ENCODE measurements at regions not wholly inside any gene's neighbourhood (a gene's known extent, or its start where the extent isn't known, plus 50 kb on each side); places are given as distances from the start of the nearest gene placed in this dataset.
"Not testable (repeated sequence)": the region's sequence is repeated elsewhere in the genome, so short reads cannot be mapped to it uniquely, and the experiment has no call there.

DNA sequence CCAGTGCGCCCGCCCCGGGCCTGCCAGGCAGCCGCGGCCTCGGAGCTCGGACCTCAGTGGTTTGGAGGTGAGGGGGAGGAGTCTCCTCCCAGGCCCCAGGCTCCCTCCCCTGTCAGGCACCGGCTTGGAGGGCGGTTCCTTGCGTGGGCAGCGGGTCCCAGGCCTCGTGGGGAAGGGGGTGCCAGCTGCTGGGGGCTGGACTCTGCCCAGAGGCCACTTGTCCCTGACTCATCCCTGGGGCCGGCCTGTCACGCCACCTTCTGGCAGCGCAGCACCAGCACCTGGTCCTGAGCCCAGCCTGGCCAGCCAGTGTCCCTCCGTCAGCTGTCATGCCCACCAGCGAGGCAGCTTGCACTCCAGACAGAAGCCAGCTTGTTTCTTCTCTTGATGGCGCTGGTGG lies 4403.0 kb upstream of the TPTE start:
- not testable (repeated sequence) for H3K4me3 ChIP-seq (ENCODE audit: low read depth, low read length); DNase-seq (ENCODE audit: low read depth)

DNA sequence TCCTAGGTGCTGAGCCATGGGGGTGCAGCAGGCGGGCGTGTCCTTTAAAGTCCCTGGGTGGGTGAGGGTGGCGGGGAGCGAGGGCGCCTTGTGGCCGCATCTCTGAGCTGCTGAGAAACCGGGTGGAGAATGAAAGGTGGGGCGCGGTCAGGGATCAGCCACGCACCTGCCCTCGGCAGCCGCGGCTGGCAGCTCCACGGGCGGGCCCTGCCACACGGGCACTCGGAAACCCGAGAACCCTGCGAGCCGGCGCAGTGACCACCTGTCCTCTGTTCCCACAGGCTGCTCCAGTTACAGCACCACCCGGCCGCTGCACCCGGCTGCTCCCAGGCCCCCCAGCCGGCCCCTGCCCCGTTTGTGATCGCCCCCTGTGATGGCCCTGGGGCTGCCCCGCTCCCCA lies 4400.5 kb upstream of the TPTE start:
- H3K4me3 ChIP-seq (ENCODE audit: low read depth, low read length); DNase-seq (ENCODE audit: low read depth): not testable (repeated sequence)

DNA sequence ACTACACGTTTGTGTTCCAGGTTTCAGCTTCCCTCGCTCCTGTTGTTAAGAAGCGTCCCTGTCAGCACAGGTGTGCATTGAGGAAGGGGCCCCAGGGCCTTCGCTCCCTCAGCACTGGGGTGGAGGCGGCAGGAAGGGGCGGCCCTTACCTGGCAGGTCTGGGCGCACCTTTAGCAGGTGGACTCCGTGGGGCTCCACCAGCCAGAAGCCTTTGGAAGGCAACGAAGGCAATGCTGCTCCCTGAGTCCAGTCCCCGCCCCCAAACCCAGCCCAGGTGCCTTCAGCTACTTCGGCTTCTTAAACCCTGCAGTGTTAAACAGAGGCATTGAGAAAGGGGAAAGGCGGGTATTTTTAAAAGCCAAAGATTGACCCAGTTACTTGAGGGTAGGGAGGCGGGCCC lies 4398.8 kb upstream of the TPTE start:
- H3K4me3 ChIP-seq (ENCODE audit: low read depth, low read length); DNase-seq (ENCODE audit: low read depth): not testable (repeated sequence)

DNA sequence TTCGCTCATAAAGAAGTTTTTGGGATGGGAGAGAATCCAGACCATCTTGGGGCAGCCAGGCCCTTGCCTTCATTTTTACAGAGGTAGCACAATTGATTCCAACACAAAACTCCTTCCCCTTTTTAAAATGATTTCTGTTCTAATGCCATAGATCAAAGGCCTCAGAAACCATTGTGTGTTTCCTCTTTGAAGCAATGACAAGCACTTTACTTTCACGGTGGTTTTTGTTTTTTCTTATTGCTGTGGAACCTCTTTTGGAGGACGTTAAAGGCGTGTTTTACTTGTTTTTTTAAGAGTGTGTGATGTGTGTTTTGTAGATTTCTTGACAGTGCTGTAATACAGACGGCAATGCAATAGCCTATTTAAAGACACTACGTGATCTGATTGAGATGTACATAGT lies 4398.2 kb upstream of the TPTE start:
- H3K4me3 ChIP-seq (ENCODE audit: low read depth, low read length); DNase-seq (ENCODE audit: low read depth): not testable (repeated sequence)

DNA sequence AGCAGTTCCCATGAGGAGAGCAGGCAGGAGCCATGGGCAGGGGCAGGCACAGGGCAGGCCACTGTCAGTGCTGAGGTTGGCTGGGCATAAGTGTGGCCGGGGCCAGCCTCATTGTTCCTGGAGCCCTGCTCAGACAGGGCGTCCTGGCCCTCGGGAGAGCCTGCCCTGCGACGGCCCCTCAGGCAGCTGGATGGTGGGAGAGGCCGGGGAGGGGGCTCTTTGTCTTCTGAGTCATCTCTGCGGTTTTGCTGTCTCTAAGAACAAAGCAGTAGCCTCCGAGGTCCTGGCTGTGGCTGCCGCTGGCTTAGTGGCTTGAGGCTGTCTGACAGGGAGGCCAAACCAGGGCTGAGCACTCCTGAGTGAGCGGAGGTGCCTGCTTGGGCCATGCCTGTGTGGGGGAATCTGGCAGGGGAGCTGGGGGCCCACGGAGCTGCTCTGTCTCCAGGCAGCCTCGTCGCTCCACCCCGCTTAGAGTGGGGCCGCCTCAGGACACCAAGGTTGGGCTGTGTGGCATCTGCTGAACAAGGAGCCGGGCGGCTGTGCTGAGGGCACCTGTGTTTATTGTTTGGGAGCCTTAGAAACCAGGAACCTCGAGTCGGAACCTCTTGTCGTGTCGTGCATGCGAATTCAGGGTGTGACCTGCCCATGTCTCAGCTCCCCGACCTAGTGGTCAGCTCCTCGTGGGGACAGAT lies 4395.7 kb upstream of the TPTE start:
- H3K4me3 ChIP-seq (ENCODE audit: low read depth, low read length); DNase-seq (ENCODE audit: low read depth): not testable (repeated sequence)

DNA sequence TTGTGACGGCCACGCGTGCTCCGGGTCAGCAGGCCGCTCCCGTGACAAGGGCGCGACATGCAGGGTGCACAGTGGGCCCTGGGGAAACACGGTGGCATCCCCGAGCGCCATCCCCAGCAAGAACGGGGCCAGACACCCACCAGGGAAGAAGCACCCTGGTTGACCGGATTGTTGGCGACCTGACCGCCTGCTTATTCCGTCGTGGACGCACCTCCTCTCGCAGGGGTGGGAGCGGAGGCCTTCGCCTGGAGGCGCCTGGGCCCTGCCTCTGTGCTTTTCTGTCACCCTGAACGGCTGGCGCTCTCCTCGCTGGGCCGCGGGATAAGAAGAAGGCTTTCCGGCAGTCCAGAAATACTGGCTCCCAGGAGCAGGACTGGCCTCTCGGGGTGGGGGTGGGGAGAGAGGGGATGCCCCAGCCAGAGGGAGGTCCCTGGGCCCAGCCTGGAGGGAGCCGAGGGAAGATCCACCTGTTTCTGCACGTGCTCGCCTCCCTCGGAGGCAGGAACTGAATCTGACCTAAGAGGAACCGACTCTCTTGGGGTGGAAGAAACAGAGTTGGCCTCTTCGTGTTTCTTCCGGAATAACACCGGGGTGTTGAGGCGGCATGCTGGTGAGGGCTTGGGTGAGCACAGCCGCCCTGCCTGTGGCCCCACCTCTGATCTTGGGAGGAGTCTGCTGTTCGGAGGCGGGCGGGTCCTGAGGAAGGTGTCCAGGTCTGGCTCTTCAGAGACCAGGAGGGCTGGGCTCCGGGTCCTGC lies 4394.2 kb upstream of the TPTE start:
- not testable (repeated sequence) for DNase-seq (ENCODE audit: low read depth)

DNA sequence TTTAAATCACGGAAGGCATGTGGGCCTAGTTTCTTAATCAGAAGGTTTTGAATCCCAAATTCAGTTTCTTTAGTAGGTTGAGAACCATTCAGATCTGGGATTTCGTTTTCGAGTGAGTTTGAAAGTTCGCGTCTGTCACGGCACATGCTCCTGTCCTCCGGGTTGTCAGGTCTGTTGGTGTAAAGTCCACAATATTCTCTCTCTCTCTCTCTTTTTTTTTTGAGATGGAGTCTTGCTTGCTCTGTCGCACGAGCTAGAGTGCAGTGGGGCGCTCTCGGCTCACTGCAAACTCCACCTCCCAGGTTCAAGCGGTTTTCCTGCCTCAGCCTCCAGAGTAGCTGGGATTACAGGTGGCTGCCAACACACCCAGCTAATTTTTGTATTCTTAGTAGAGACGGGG lies 4390.6 kb upstream of the TPTE start:
- H3K4me3 ChIP-seq (ENCODE audit: low read depth, low read length); DNase-seq (ENCODE audit: low read depth): not testable (repeated sequence)

More for the DNA sequence above, 4394.2 kb upstream of the TPTE start:
- not testable (repeated sequence) for H3K4me3 ChIP-seq (ENCODE audit: low read depth, low read length)

DNA sequence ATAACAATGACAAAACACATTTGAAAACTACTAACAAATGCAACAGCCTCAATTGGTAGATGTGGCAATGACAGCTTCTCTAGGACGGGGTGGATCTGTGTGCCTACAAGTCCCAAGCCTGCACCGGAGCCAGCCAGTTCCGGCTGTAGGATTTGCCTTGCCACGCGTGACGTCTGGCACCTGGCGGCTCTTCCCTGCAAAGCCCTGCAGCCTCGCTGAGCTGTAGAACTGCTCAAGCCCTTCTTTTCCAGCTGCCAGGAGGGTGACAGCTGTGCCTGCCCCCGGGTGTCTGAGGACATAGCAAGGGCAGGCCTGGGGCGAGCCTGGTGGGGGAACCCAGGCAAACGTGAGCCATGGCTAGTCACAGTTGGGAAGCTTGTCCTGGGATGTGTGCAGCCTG lies 4388.0 kb upstream of the TPTE start:
- not testable (repeated sequence) for DNase-seq (ENCODE audit: low read depth); H3K4me3 ChIP-seq (ENCODE audit: low read depth, low read length)

DNA sequence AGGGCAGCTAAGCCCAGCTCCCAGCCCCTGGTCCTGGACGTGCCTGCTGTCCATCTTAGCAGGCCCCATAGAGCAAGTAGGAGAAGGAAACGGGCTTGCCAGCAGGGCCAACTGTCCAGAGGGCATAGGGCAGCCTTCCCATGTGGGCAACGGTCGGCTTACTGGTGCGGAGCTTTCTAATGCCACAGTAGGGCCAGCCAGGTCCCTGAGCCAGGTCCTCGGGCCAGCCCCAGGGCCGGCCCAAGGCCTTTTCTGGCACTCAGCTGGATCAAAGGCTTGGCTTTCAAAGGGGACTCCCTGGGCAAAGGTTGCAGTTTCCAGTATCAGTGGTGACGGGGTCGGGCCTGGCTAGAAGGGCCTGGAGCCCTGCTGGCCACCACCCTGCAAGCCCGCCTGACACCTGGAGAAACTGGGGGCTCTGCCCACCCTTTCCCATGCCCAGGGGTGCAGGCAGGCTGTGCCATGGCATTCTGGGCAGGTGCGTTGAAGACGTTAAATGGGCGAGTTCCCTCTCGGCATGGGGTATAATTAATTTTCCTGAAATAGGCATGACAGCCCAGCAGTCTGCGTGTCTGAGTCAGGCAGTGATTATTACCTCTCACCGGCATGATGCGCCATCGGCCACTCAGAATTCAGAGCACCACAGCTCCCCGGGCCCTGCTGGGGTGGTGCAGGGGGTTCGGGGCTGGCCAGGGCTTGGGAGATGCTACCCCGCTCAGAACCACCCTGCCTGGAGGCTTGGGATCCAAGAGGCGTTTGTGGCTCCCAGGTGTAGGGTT lies 4387.3 kb upstream of the TPTE start:
- not testable (repeated sequence) for DNase-seq (ENCODE audit: low read depth); H3K4me3 ChIP-seq (ENCODE audit: low read depth, low read length)

DNA sequence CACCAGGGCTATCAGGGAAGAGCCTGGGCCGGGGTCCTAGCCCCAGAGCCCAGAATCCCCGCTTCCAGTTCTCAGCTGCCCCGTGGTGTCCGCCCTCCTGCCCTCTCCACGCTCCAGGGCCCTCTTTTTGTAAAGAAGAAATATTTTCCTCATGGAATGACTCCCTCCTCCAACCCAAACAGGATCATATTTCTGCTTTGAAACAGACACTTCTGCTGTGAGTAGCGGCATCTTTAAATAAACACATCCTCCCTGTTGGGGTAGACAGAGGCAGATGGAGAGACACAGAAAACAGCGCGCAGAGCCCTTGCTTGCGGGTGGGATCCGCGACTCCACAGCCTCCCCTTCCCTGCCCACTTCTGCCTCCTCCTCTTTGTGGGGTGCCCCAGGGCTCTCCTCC lies 4384.7 kb upstream of the TPTE start:
- H3K4me3 ChIP-seq (ENCODE audit: low read depth, low read length); DNase-seq (ENCODE audit: low read depth): not testable (repeated sequence)

DNA sequence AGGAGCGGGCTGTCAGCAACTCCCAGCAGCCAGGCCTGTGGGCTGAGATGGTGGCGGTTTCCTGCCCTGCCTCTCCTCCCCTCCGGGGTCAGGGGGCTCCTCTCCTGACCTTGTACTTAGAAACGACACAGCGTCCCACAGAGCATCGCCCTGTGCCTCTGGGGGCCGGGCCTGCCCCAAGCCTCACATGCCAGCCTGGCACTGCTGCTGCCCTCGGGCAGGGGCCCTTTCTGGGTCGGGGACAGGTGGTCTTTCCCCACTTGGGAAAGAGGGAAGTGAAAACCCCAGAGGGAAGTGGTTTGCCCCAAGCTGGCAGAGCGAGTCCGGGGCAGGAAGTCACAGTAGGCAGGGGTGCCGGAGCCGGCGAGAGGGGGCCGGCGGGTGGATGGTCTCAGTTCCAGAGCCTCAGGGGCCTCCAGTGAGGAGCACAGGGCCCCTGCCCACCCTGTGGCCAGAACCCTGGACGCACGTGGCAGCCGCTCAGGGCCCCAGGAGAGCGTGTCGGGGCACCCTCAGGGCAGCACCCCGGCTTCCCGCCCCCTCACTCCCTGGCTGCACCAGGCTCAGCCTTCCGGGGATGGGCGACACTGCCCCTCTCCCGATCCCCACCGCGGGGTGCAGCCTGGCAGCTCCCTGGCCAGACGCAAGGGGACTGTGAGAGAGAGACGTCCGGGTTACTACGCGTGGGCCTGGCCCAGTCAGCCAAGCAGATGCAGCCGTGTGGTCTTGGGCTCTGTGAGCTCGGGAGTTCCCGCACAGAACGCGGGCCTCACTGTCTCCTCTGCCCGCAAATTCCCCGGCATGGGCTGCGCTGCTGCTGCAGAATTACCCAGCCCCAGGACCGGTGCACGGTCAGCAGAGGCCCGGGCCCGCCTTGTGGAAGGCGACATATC lies 4382.9 kb upstream of the TPTE start:
- not testable (repeated sequence) for DNase-seq (ENCODE audit: low read depth); H3K4me3 ChIP-seq (ENCODE audit: low read depth, low read length)

DNA sequence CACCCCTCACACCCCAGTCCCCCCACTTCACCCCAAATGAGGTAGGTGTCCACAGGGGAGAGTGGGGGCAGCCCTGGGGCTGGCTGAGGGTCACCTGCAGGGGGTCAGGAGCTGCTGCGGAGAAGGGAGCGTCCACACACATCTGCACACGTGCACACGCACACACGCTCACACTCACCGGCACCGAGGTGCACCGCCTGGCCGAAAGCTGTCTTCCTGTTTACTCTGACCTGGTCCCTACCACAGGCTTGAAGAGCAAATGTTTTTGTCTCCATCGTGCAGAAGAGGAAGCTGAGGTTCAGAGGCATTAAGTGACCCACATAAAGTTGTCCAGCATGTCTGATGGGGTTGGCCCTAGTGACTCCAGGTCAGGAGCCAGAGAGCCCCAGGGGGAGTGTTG lies 4382.1 kb upstream of the TPTE start:
- not testable (repeated sequence) for H3K4me3 ChIP-seq (ENCODE audit: low read depth, low read length); DNase-seq (ENCODE audit: low read depth)

DNA sequence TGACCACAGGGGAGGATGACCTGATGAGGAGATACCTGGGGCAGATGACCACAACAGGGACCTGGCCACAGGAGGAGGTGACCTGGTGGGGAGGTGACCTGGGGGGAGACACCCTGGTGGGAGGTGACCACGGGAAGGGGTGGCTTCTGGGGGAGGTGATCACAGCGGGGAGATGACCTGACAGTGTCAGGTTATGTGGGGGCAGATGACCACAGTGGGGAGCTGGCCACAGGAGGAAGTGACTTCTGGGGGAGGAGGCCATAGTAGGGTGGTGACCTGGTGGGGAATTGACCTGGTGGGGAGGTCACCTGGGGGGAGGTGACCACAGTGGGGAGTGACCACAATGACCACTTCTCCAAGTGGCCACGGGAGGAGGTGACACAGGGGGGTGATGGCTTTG lies 4381.5 kb upstream of the TPTE start:
- H3K4me3 ChIP-seq (ENCODE audit: low read depth, low read length); DNase-seq (ENCODE audit: low read depth): not testable (repeated sequence)

DNA sequence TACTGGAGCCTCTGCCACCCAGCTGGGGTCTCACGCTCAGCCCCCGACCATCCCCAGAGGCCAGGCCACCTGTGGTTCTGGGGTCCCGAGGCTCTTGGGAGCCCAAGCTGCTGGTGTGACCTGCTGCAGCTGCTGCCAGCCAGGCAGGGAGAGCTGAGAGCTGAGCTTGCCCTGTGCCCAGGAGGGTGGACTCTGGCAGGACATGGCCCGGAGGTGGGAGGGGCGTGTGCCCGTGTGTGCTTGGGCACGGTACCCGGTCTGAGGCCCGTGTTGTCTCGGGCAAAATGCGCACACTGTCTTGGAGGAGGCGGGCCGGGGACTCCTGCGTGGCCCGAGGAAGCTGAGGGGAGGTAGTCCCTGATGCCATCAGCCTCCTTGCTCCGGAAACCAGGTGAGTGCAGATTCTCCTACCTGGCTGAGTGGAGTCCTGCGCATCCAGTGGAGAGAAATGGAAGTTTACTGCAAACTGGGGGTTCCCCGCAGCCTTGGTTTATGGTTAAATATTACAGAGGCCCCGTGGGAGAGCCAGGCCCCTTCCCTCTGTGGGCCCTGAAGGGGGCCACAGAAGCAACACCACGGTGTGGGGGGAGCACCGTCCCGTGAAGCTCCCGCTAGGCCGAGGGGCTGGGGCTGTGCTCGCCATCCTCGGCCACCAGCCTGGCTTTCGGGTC lies 4380.8 kb upstream of the TPTE start:
- not testable (repeated sequence) for DNase-seq (ENCODE audit: low read depth); H3K4me3 ChIP-seq (ENCODE audit: low read depth, low read length)

DNA sequence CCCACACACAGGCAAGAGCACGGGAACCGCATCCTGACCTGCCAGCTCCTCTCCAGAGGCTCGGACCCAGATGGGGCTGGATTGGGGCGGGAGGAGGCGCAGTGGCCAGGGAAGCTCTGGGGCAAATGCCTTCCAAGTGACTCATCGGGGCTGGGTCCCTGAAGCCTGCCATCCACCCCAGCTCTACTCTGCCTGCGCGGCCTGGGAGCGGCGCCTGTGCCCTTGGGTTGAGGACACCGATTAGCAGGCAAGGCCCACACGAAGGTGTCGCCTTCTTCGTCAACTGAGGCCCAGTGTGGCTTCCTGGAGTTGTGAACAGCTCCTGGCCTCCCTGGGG lies 4380.3 kb upstream of the TPTE start:
- DNase-seq (ENCODE audit: low read depth); H3K4me3 ChIP-seq (ENCODE audit: low read depth, low read length): not testable (repeated sequence)

DNA sequence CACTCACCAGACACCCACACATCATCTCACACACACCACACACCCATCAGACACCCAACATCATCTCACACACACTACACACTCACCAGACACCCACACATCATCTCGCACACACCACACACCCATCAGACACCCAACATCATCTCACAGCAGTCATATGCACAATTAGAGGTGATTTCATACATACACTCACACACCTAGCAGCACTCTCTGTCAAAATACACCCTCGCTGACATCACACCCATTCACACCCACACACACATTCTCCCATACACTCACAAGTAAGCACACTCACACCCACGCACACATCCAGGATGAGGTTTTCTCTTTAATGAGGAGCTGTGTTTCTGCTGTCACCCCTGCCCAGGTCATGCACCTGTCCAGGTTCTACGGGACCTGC lies 4368.2 kb upstream of the TPTE start:
- DNase-seq (ENCODE audit: low read depth), result not testable (repeated sequence)

DNA sequence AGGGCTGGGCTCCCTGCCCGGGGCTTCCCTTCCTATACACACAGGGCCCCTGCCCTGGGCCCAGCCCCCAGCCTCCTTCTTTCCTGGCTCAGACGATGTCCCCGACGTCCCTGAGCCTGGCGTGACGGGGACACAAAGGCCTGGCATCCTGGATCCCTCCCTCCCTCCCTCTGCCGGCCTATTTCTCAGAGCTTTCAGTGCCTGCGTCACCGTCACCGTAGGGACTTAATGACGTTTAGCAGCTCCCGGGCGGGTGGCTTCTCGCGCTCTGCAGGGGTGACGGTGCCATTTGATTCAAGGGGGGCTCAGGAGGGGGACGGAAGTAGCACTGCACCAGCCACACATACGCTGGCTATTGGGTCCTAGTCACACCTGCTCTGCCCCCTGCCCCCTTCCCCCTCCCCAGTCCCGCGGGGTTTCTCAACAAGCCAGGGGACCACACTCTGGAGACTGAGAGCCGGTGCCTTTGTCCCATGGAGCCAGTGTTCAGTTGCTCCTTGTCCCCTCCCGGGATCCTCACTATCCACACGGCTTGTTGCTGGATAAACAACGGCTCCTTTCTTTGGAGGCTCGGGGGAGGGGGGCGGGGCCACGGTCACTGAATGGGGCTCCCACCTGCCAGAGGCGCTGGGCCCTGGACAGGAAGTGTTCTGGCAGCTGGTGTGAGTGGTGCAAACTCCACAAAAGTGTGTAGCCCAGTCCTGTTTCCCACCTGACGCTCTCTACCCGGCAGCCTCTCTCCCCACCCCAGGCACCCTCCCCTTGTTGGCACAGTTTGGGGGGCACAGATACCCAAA lies 4366.7 kb upstream of the TPTE start:
- not testable (repeated sequence) for DNase-seq (ENCODE audit: low read depth)

More for the DNA sequence above, 4368.2 kb upstream of the TPTE start:
- H3K4me3 ChIP-seq (ENCODE audit: low read depth, low read length), result not testable (repeated sequence)

More for the DNA sequence above, 4366.7 kb upstream of the TPTE start:
- not testable (repeated sequence) for H3K4me3 ChIP-seq (ENCODE audit: low read depth, low read length)

Data from fibroblast of the aortic adventitia (primary cell).